GM18951 (cell line): ENCODE measurements at regions not wholly inside any gene's neighbourhood (a gene's known extent, or its start where the extent isn't known, plus 50 kb on each side); places are given as distances from the start of the nearest gene placed in this dataset.
"Not testable (repeated sequence)": the region's sequence is repeated elsewhere in the genome, so short reads cannot be mapped to it uniquely, and the experiment has no call there.

Source experiments
- POLR2A ChIP-seq: IDR thresholded peaks from 4 replicates; pipeline ENCODE4 v1.6.1; 2011; ENCODE audit warnings: mild to moderate bottlenecking; ENCODE audit not compliant: insufficient read length, insufficient read depth; ENCODE audit errors: extremely low read depth
- in situ Hi-C: fragments of 300-500 bp; cut with MboI; formaldehyde crosslinking; loops from one replicate; pipeline ENCODE4 v1.12.0; 2022; ENCODE audit warnings: low sequenced_read_pairs, mixed read lengths, inconsistent platforms; ENCODE audit not compliant: unreplicated experiment

- TF ChIP-seq POLR2A, result no peak
These were observed 241.8 kb downstream of the ALG10 start for GRCh38 chr12:34264110-34264509.

GRCh38 chr12:34273703-34274102 is 251.4 kb downstream of the ALG10 start:
- in situ Hi-C loops, result not testable (repeated sequence)

More at GRCh38 chr12:34264110-34264509, 241.8 kb downstream of the ALG10 start:
- in situ Hi-C loops, result no loop called here

GRCh38 chr12:34275129-34275528 is 252.8 kb downstream of the ALG10 start:
- in situ Hi-C loops, result no loop called here
- no peak for TF ChIP-seq POLR2A

- in situ Hi-C loops, result no loop called here
- TF ChIP-seq POLR2A, result no peak
These were observed 264.2 kb downstream of the ALG10 start for GRCh38 chr12:34286483-34286882.

GRCh38 chr12:34286934-34287333 is 264.6 kb downstream of the ALG10 start:
- in situ Hi-C loops, result no loop called here

GRCh38 chr12:34287437-34287836 is 265.1 kb downstream of the ALG10 start:
- TF ChIP-seq POLR2A, result no peak
- in situ Hi-C loops, result no loop called here

More at GRCh38 chr12:34286934-34287333, 264.6 kb downstream of the ALG10 start:
- no peak for TF ChIP-seq POLR2A

- no peak for TF ChIP-seq POLR2A
- in situ Hi-C loops, result no loop called here
These were observed 266.0 kb downstream of the ALG10 start for GRCh38 chr12:34287986-34288962.

GRCh38 chr12:34288963-34289345 is 266.7 kb downstream of the ALG10 start:
- in situ Hi-C loops, result no loop called here
- TF ChIP-seq POLR2A, result no peak

- no peak for TF ChIP-seq POLR2A
- in situ Hi-C loops, result no loop called here
These were observed 267.4 kb downstream of the ALG10 start for GRCh38 chr12:34289431-34290380.

- no peak for TF ChIP-seq POLR2A
- in situ Hi-C loops, result no loop called here
These were observed 268.2 kb downstream of the ALG10 start for GRCh38 chr12:34290381-34290995.

- TF ChIP-seq POLR2A, result no peak
- in situ Hi-C loops, result no loop called here
These were observed 268.7 kb downstream of the ALG10 start for GRCh38 chr12:34291001-34291400.

GRCh38 chr12:34291426-34291901 is 269.2 kb downstream of the ALG10 start:
- TF ChIP-seq POLR2A, result no peak
- in situ Hi-C loops, result no loop called here
